GM18508 (cell line): ENCODE measurements at regions not wholly inside any gene's neighbourhood (a gene's known extent, or its start where the extent isn't known, plus 50 kb on each side); places are given as distances from the start of the nearest gene placed in this dataset.
A peak's percentile ranks its signal among the peaks of the same experiment; 100 is the strongest.

Experiments used
- ATAC-seq: cut with Tn5 transposase; IDR thresholded peaks from one replicate; pipeline ENCODE4 v1.9.1; 2021; ENCODE audit warnings: moderate number of reproducible peaks; ENCODE audit not compliant: insufficient read depth, unreplicated experiment

DNA sequence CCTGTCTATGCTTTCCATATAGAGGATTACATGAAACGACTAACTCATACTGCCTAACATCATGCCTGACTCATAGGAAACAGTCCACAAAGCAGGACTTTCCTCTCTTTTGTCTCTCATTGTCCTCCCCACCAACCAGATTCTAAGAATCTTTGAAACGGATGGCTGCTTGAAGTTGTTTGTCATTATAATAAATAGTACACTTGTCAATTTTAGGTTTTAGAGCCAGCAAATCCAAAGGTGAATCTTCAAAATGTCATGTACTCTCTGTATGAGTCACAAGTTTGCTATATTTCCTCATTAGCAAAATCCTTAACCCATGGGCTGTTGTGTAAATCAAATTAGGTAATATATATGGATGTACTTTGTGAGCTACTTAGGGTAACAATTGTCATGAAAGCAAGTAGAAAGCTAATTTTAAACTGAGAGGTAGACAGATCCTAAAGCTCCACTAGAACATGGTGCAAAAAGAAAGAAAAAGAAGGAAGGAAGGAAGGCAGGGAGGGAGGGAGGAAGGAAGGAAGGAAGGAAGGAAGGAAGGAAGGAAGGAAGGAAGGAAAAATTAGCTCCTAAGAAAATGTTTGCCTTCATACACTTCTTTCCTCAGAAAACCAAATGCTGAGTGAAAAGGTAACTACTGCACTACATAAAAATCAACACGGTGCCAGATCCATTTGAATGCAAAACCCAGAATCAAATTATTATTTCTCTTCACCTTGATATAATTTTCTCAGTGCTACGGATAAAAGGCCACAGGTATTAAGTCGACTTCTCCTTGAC, 129.5 kb upstream of the PRMT6 start:
- ATAC-seq: no peak

DNA sequence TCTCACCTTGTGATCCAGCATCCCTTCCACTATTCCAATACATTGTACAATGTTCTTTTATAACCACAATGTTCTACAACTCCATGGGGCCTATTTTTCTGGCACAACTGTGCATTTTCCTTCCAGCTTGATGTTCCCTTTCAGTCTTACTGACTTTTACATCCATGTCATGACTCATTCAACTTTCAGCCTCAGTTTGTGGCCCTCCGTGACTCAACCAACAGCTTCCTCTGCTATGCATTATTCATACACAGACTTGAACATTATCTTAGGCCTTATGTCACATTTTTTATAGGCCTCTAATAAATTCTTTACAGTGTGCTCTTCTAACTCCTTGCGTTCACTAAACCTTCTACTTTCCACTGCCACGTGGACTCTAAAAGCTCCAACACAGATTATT, 119.4 kb upstream of the PRMT6 start:
- no peak for ATAC-seq

DNA sequence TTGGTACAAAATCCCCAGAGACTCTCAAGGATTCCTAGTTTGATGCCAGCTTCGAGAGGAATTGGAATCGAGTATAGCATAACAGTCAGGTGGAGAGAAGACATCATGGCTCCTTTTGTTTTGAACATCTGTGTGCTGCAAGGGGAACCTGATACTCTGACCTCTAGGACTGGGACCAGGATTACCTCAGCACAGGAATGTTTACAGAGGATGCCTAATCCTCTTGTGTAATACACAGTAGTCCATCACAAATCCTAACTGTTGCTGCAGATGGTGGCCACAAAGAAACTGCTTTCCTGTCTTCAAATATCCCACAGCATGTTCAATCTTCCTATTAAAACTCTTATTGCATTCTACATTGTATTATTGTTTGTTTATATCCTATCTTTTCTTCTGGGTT, 111.8 kb upstream of the PRMT6 start:
- no peak for ATAC-seq

DNA sequence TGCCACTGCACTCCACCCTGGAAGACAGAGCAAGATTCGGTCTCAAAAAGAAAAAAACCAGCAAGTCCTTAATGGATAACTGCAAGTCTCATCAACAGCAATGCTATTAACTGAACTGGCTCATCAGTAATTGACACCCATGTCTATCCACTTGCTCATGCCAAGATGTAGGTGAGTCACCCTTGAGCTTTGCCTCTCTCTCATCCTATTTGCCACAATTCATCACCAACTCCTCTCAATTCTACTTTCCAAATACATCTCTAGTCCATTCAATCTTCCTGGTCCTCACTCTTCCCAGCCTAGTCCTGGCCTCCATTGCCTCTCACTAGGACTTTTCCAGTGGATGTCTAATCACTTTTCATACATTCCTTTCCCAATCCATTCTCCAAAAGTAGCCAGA, 103.7 kb upstream of the PRMT6 start:
- ATAC-seq: no peak

DNA sequence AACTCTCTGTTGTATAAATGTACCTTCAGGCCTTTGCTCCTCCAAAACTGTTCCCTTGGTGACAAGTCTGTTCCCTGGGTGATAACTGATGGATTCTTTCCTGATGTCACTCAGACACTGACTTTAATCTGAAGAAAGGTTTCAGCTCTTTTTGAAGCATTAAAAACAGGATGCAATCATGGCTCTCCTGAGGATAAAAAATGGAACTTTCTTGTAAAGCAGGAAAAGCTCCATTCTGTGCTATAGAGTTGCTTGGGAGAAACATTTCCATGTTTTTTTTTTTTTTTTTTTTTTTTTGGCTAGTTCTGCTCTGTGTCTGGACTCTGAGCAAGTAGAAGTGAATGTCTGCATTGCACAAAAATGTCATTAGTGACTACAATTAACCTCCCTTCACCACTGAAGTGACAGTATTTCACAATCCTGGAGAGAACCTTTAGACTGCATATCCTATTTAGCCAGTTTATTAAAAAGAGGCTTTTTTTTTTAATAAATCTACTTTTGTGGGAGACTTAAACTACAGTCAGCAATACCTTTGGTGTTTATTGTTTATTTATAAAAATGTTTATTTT, 101.7 kb upstream of the PRMT6 start:
- no peak for ATAC-seq

DNA sequence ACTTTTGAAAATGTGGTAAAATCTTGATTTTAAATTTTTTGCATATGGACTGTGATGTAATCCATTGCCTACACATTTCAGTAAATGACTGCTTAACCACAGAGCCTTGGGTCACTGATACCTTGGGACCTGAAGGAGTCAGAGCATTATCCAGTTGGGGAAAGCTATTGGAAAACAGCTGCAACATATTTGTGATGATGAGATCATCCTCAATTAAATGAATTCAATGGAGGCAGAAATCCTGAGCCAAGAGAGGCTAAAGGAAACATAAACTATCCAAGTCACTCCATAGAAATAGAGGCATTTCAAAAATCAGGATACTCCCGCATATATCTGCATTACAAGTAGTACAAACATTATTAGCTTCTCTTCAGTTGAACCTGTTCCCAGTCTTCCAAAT, 99.8 kb upstream of the PRMT6 start:
- ATAC-seq: no peak

DNA sequence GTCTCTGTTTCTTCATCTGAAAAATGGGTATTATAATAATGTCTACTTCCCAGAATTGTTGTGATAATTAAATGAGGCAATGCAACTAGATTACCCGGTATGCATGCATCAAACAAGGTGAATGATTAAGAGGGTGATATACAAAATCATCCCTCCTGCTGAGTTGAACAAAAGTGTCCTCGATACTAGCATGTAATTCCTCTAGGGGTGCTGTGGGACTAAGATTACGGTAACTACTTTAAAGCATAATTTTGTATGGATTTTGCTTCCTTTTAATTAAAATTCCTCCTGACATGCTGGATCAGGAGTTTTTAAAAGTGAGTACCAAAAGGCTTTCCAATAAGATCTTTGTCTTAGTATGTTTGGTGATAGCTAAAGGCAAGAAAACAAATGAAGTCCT, 98.7 kb upstream of the PRMT6 start:
- ATAC-seq: no peak

DNA sequence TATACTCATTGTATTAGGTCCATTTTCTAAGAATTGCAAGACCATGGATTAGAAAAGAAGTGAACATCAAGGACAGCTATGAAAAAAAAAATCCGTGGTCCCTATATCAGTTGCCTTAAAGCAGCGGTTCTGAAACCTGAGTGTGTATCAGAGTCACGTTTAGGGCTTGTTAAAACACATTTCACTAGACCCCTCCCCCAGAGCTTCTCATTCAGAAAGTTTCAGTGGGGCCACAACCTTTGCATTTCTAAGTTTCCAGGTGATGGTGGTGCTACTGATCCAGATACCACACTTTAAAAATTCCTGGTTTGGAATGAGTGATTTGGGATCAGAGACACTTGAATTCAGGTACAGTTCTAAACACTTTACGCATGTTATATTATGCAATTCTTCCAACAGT, 96.1 kb upstream of the PRMT6 start:
- no peak for ATAC-seq

DNA sequence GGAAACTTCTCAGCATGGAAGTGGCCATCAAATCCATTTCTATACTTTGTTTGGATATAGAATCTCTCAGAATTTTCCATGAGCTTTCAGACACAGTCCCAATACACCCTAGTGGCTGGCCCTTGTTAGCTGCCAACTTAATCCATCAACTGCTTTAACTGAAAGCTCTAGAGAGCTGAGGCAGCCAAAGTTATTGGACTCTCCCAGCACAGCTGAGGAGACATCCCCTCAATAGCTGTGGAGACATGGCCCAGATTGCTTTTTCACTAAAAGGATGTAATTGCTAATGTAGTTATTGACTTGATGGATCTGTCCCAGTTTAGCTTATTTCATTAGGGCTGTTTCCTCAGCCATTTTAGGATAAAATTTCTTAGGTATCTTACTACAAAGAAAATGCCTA, 94.8 kb upstream of the PRMT6 start:
- ATAC-seq: no peak

DNA sequence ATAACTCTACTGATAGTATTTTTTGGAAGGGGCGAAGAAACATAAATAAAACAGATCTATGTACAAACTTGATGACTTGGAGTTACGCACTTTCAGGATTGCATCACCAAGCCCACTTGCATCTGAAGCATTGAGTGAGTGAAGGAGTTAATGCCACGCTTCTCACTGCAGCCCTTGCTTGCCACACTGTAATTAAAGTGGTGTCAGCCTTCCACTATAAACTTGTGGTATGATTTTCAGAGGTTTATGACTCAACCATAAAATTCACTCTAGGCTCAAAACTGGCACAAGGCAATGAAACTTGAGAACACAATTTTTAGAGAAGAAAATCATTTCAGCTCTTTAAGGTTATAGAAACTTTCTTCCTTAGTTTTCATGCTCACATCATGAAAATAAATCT, 93.9 kb upstream of the PRMT6 start:
- ATAC-seq: no peak

DNA sequence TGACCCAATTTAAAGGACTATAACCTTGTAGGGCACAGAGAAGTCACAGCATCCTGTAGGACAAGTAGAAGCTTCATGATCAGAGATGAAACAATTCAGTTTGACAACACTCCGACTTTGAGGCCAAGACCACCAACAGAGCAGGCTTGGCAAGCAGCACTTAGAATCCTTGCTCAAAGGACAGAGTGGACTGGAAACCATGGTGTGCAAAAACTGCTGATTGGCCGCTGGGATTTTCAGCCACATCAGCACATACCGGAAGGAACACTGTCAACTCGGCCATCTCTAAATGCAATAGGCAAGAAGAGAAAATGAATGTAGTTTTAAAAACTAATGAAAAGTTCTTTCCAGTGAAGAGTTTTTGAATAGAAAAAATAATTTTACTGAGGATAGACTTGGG, 92.0 kb upstream of the PRMT6 start:
- no peak for ATAC-seq

DNA sequence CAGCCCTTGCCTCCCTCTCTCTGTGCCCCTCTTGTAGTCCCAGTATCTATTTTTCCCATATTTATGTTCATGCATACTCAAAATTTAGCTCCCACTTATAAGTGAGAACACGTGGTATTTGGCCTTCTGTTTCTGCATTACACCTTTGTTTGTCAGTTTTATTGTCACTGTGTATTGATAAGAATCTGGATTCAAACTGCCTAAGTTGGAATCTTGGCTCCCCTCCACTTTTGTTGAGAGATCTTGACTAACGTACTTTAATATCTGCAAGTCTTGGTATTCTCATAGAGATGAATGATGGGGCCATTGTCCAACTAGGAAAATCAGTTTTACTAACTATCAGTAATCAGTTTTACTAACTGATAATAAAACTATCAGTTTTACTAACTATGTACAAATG, 87.8 kb upstream of the PRMT6 start:
- ATAC-seq: no peak

DNA sequence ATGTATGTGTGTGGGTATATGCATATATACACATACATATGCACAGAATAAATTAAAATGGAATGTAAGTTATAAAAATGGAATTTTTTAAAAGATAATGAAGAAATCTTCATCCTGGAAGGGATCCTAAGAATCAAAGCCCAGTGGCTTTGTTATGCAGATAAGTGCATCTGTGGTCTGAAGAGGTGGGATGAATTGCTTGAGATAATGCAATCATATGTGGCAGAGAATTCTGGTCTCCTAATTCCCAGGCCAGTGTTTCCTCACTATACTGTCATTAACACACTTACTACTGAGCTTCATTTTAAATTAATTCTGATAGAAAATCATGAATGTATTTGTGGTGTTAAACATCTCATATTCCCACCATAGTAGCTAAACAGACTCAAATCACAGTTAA, 86.7 kb upstream of the PRMT6 start:
- ATAC-seq: no peak

DNA sequence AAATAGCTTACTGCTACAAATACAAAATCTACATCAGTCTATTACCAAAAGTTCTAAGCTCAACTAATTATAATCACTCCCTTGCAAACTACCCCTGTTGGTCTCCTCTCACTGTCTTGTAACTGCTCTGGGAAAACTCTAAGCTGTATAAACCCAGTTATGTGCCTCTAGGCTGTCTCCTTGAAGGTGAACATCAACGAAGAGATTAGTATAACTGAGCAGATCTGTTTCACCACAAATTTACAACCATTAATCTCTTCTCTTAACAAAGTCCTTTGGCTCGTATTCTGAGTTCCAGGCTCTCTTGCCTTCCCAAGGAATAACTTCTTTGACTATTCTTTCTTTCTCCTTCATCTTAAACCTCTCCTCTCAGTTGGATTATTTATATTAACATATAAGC, 84.4 kb upstream of the PRMT6 start:
- ATAC-seq: no peak

DNA sequence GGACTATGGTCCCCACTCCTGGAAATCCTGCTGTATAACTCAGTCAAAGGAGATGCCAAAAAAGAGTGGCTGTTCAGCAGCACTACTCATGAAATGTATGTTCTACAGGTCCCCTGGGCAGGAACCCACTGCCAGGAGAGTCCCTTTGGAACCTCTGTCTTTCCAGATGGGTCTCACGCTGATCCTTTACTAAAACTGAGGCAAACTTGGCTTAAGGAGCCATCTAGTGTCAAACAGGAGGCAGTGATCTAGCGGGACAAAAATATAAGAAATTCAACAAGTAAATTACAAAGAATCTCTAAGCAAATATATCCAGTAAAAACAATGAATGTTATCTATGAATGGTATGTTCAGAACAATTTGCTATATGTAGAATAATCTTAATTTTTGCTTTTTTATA, 80.5 kb upstream of the PRMT6 start:
- no peak for ATAC-seq

DNA sequence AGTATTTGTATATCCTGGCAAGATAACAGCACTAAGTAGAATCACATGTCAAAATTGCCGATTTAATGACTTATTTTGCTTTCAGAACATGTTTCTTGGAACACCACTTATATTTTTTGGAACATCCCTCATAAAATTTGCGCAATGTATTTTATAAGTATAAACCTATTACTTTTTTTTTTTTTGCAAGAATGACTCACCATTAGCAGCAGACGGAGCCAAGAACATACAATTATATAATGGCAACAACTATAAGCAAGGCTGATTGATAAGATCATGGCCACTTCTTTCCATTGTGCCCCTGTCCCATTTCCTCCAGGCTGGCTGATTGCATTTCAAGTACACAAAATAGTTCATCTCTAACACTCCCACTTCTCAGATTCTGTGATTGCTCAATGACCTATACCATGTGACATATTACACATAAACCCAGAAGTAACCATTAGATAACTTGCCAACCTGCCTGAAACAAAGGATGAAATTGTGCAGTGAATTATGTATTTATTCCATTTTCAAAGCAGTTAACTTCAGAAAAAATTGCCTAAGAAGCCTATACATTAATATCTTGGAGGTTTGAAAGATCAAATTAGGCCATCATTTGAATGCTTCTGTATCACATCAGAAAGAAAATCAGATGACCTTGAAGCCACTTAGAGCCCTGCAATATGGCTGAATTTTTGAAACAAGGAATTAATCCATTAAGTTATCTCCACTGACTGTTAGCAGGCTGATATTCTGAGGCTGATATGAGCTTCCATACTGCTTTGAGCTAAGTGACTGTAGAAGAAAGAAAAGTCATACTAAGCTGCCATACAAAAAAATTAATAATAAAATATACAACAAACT, 77.8 kb upstream of the PRMT6 start:
- ATAC-seq: no peak

DNA sequence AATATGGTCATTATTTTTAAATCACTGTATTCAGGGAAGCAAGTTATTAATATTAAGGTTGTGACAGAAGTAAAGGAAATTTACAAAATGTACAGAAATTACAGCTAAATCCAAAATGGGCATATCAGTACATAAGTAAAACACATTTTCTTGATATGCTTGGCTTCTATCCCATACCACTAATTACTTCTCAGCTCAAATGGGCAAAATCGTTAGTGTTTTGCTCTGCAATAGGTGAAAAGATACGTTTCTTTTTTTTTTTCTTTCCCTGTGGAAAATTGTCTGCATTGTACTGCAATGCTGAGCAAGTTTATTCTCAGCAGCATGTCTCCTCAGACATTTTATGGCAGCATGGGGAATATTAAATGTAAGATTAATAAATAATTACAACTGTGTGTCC, 77.1 kb upstream of the PRMT6 start:
- no peak for ATAC-seq

DNA sequence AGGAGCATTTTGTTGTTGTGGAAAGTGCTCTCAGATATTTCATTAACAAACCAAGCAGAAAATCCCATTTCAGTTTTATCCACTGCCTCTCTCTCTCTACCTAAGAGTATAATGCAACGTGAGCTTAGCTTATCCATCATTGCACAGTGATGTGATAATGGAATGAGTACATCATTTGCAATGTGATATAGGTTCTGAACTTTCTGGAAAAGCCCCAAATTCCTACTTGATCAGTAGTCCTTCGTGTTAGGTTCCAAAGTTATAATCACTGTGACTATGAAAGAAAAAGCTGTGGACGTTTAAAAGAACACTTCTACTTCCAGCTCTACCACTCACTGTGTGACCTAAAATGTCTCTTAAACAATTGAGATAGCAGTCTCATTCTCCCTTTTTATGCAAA, 76.4 kb upstream of the PRMT6 start:
- no peak for ATAC-seq

DNA sequence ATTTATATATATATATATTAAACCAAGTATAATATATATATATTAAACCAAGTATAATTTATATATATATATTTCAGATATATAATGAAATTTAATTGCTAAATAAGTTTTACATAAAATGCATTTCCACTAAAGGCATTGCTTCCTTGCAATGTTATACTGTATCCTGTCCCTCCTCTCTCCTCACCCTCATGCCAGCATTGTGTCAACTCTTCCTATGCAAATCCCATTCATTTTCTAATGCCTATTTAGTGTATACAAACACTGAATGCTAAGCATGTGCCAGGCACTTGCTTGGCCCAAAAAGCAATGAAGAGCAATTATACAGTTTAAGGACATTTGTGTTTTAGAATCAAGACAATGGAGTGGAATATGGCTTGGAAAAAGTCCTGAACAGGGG, 71.7 kb upstream of the PRMT6 start:
- no peak for ATAC-seq

DNA sequence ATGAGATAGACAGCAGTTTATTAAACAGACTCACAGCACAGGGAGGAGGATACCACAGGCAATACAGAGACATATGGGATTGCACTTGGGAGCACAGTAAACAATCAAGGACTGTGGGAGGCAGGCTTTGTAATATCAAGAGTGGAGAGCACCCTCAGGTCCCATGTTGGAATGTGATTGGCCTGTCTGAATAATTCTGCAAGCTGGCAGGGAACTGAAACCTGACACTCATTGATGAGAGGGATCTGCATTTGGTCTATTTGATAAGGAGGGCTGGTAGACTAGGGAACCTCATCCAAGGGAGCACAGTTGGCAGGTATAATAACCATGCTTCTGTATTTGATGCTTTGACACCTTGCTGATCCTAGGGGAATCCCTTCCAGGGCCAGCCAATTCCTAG, 69.9 kb upstream of the PRMT6 start:
- no peak for ATAC-seq

DNA sequence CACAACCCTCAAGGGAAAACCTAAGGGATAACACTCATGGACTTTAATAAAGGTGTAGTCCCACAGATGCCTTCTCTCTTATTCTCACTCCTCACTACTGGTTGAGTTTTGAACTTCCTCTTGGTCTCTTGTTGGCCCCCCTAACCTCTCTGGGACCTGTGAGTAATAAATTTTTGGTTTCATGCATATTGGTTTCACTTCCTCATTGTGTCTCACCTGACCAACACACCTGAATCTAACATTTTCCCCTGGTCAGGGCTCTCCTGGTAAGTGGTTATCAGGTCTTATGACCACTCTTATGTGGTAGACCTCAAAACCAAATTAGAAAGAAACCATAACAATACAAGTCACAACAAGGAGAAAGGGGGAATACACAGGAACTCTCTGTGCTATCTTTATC, 60.5 kb upstream of the PRMT6 start:
- peak; percentile 94 for ATAC-seq
